GM18858 (cell line): ENCODE measurements at regions not wholly inside any gene's neighbourhood (a gene's known extent, or its start where the extent isn't known, plus 50 kb on each side); places are given as distances from the start of the nearest gene placed in this dataset.

Experiments used
- ATAC-seq: cut with Tn5 transposase; IDR thresholded peaks from one replicate; pipeline ENCODE4 v1.9.1; 2021; ENCODE audit not compliant: unreplicated experiment

- no peak for ATAC-seq
Measured at GRCh38 chr5:26681861-26682260, 356.5 kb downstream of the CDH9 start.

GRCh38 chr5:26674846-26675245, 363.5 kb downstream of the CDH9 start:
- ATAC-seq, result no peak

- no peak for ATAC-seq
Measured at GRCh38 chr5:26669523-26669922, 368.9 kb downstream of the CDH9 start.

GRCh38 chr5:26669031-26669430, 369.4 kb downstream of the CDH9 start:
- no peak for ATAC-seq

- no peak for ATAC-seq
Measured at GRCh38 chr5:26666371-26666770, 372.0 kb downstream of the CDH9 start.

GRCh38 chr5:26663500-26663899, 374.9 kb downstream of the CDH9 start:
- no peak for ATAC-seq

- no peak for ATAC-seq
Measured at GRCh38 chr5:26662806-26663360, 375.5 kb downstream of the CDH9 start.

GRCh38 chr5:26660116-26660515, 378.3 kb downstream of the CDH9 start:
- ATAC-seq, result no peak

- no peak for ATAC-seq
Measured at GRCh38 chr5:26649000-26649399, 389.4 kb downstream of the CDH9 start.

- ATAC-seq, result no peak
Measured at GRCh38 chr5:26647781-26648180, 390.6 kb downstream of the CDH9 start.

- no peak for ATAC-seq
Measured at GRCh38 chr5:26645659-26646058, 392.7 kb downstream of the CDH9 start.

- no peak for ATAC-seq
Measured at GRCh38 chr5:26641492-26641891, 396.9 kb downstream of the CDH9 start.

- no peak for ATAC-seq
Measured at GRCh38 chr5:26625099-26625498, 413.3 kb downstream of the CDH9 start.

- ATAC-seq, result no peak
Measured at GRCh38 chr5:26622947-26623346, 415.4 kb downstream of the CDH9 start.

GRCh38 chr5:26610577-26610976, 427.8 kb downstream of the CDH9 start:
- no peak for ATAC-seq

- no peak for ATAC-seq
Measured at GRCh38 chr5:26601563-26601962, 436.8 kb downstream of the CDH9 start.

- ATAC-seq, result no peak
Measured at GRCh38 chr5:26582350-26583045, 455.9 kb downstream of the CDH9 start.

GRCh38 chr5:26579712-26580111, 458.7 kb downstream of the CDH9 start:
- ATAC-seq, result no peak

- no peak for ATAC-seq
Measured at GRCh38 chr5:26578002-26578401, 460.4 kb downstream of the CDH9 start.

GRCh38 chr5:26572480-26572879, 465.9 kb downstream of the CDH9 start:
- no peak for ATAC-seq

- ATAC-seq, result no peak
Measured at GRCh38 chr5:26569929-26570258, 468.5 kb downstream of the CDH9 start.

GRCh38 chr5:26569241-26569928, 469.0 kb downstream of the CDH9 start:
- ATAC-seq, result no peak

GRCh38 chr5:26568316-26568715, 470.1 kb downstream of the CDH9 start:
- ATAC-seq, result no peak
